Mesenchymal stem cell (in vitro differentiated cells and primary cell): ENCODE measurements at regions not wholly inside any gene's neighbourhood (a gene's known extent, or its start where the extent isn't known, plus 50 kb on each side); places are given as distances from the start of the nearest gene placed in this dataset.

ENCODE experiments used
- DNase-seq: peaks from one replicate; pipeline ENCODE4 v3.0.0-alpha.2; 2013
- H2AFZ ChIP-seq: one replicate; pipeline ENCODE4 v1.6.1; 2013; ENCODE audit warnings: low read depth, mild to moderate bottlenecking, control low read depth, inconsistent platforms, low read length, moderate library complexity
- H2AK5ac ChIP-seq: 2 replicates; pipeline ENCODE4 v1.6.1; 2013; ENCODE audit warnings: low read length, moderate library complexity, mild to moderate bottlenecking, inconsistent platforms; ENCODE audit not compliant: severe bottlenecking
- H2BK120ac ChIP-seq: one replicate; pipeline ENCODE4 v1.6.1; 2013; ENCODE audit warnings: low read depth, mild to moderate bottlenecking, inconsistent platforms, low read length, moderate library complexity
- H2BK12ac ChIP-seq, 2 experiments: one replicate each; pipeline ENCODE4 v1.6.1; 2013; ENCODE audit warnings: inconsistent platforms in 2 of 2, low read length in 2 of 2, mild to moderate bottlenecking in 2 of 2, moderate library complexity in 2 of 2, control low read depth in 1 of 2
- H2BK15ac ChIP-seq: one replicate; pipeline ENCODE4 v1.6.1; 2013; ENCODE audit warnings: mild to moderate bottlenecking, low read depth, inconsistent platforms; ENCODE audit not compliant: poor library complexity, severe bottlenecking
- H2BK5ac ChIP-seq: 2 replicates; pipeline ENCODE4 v1.6.1; 2013; ENCODE audit warnings: low read depth, mild to moderate bottlenecking, low read length, control low read depth, inconsistent platforms; ENCODE audit not compliant: poor library complexity, severe bottlenecking
- H3K14ac ChIP-seq, 2 experiments: one replicate each; pipeline ENCODE4 v1.6.1; 2013; ENCODE audit warnings: inconsistent platforms in 2 of 2, low read length in 2 of 2, control low read depth in 1 of 2, mild to moderate bottlenecking in 1 of 2, moderate library complexity in 1 of 2
- H3K18ac ChIP-seq, 2 experiments: one replicate each; pipeline ENCODE4 v1.6.1; 2013; ENCODE audit warnings: inconsistent platforms in 2 of 2, low read length in 2 of 2, control low read depth in 1 of 2, low read depth in 1 of 2, mild to moderate bottlenecking in 1 of 2
- H3K23ac ChIP-seq, 2 experiments: one replicate each; pipeline ENCODE4 v1.6.1; 2013; ENCODE audit warnings: inconsistent platforms in 2 of 2, low read length in 2 of 2, mild to moderate bottlenecking in 2 of 2, moderate library complexity in 2 of 2, control low read depth in 1 of 2
- H3K27ac ChIP-seq: 2 replicates; pipeline ENCODE4 v1.5.1; 2013; ENCODE audit warnings: mild to moderate bottlenecking, moderate library complexity, low read length, control low read depth, inconsistent platforms; ENCODE audit not compliant: poor library complexity, severe bottlenecking
- H3K27me3 ChIP-seq, 2 experiments: 2 replicates each; pipeline versions ENCODE4 v1.6.1 to v1.7.0; 2013; ENCODE audit warnings: low read length in 2 of 2, mild to moderate bottlenecking in 2 of 2, moderate library complexity in 2 of 2, control low read depth in 1 of 2, inconsistent platforms in 1 of 2; ENCODE audit not compliant: control insufficient read depth in 1 of 2, insufficient read depth in 1 of 2
- H3K36me3 ChIP-seq, 2 experiments: 2 replicates each; pipeline versions ENCODE4 v1.6.1 to v1.7.0; 2013; ENCODE audit warnings: low read length in 2 of 2, control low read depth in 1 of 2, inconsistent platforms in 1 of 2, low read depth in 1 of 2, mild to moderate bottlenecking in 1 of 2; ENCODE audit not compliant: insufficient read depth in 2 of 2, control insufficient read depth in 1 of 2
- H3K4ac ChIP-seq, 2 experiments: one replicate each; pipeline ENCODE4 v1.6.1; 2013; ENCODE audit warnings: inconsistent platforms in 2 of 2, low read length in 2 of 2, mild to moderate bottlenecking in 2 of 2, moderate library complexity in 2 of 2, control low read depth in 1 of 2, low read depth in 1 of 2
- H3K4me1 ChIP-seq: 2 replicates; pipeline ENCODE4 v1.6.1; 2013; ENCODE audit warnings: low read depth, low read length, control low read depth; ENCODE audit not compliant: control insufficient read depth, insufficient read depth
- H3K4me2 ChIP-seq: 2 replicates; pipeline ENCODE4 v1.6.1; 2013; ENCODE audit warnings: low read length, mild to moderate bottlenecking, inconsistent platforms; ENCODE audit not compliant: poor library complexity, severe bottlenecking
- H3K4me3 ChIP-seq, 2 experiments: 2 replicates each; pipeline versions ENCODE4 v1.5.1 to v1.7.0; 2013; ENCODE audit warnings: low read length in 2 of 2, mild to moderate bottlenecking in 2 of 2, control low read depth in 1 of 2, low read depth in 1 of 2; ENCODE audit not compliant: insufficient read depth in 1 of 2
- H3K79me1 ChIP-seq: replicated peaks from 2 replicates; pipeline ENCODE4 v1.6.1; 2013; ENCODE audit warnings: mild to moderate bottlenecking, control low read depth, low read length, inconsistent platforms; ENCODE audit not compliant: poor library complexity, severe bottlenecking
- H3K9ac ChIP-seq: 2 replicates; pipeline ENCODE4 v1.7.0; 2013; ENCODE audit warnings: mild to moderate bottlenecking, low read length, moderate library complexity
- H3K9me3 ChIP-seq: 2 replicates; pipeline ENCODE4 v1.7.0; 2013; ENCODE audit warnings: mild to moderate bottlenecking, low read length; ENCODE audit not compliant: control insufficient read depth
- H4K8ac ChIP-seq: one replicate; pipeline ENCODE4 v1.6.1; 2013; ENCODE audit warnings: inconsistent platforms, mild to moderate bottlenecking, low read length, moderate library complexity
- H4K91ac ChIP-seq: one replicate; pipeline ENCODE4 v1.6.1; 2013; ENCODE audit warnings: mild to moderate bottlenecking, low read length, inconsistent platforms
- WGBS: methylation state at CpG from one replicate; pipeline ENCODE4 v1.1.7; 2013; ENCODE audit warnings: mixed read lengths; 5-methylcytosine and 5-hydroxymethylcytosine counted together

- Histone ChIP-seq H3K14ac (no peak overlapping the region), H3K9ac (no peak overlapping the region), H3K27me3 (no peaks in the 10 kb centered on the region), H2BK5ac (no peak overlapping the region), H3K79me1 (no peaks in the 10 kb centered on the region), H3K23ac (no peak overlapping the region), H3K27ac (no peak overlapping the region), H2BK15ac (no peak overlapping the region), H3K4me1 (no peaks in the 10 kb centered on the region), H2AFZ (no peak overlapping the region), H2BK12ac (no peak overlapping the region), H4K8ac (no peak overlapping the region), H3K18ac (no peak overlapping the region), H3K4ac (no peak overlapping the region), H2BK120ac (no peak overlapping the region), H3K4me3 (no peak overlapping the region), H2AK5ac (no peak overlapping the region), H3K36me3 (no peaks in the 10 kb centered on the region), H4K91ac (no peak overlapping the region), H3K9me3 (no peaks in the 10 kb centered on the region), H3K4me2 (no peak overlapping the region)
- DNase-seq = no peak
- 33% methylated on average over 1 of the region's 1 CpG for WGBS
These were observed 2602.5 kb downstream of the PCDH9 start for GRCh38 chr13:64627654-64628053.

GRCh38 chr13:64626105-64626504, 2604.0 kb downstream of the PCDH9 start:
- Histone ChIP-seq H3K27me3 (no peaks in the 10 kb centered on the region), H3K23ac (no peak overlapping the region), H4K91ac (no peak overlapping the region), H2BK5ac (no peak overlapping the region), H3K9ac (no peak overlapping the region), H2AK5ac (no peak overlapping the region), H2BK15ac (no peak overlapping the region), H3K4me3 (no peak overlapping the region), H2BK120ac (no peak overlapping the region), H2BK12ac (no peak overlapping the region), H3K4me2 (no peak overlapping the region), H3K9me3 (no peaks in the 10 kb centered on the region), H3K4me1 (no peaks in the 10 kb centered on the region), H3K18ac (no peak overlapping the region), H3K36me3 (no peaks in the 10 kb centered on the region), H3K14ac (no peak overlapping the region), H3K4ac (no peak overlapping the region), H2AFZ (no peak overlapping the region), H3K27ac (no peak overlapping the region), H4K8ac (no peak overlapping the region), H3K79me1 (no peaks in the 10 kb centered on the region)
- WGBS = over 99% methylated on average over 5 of the region's 5 CpGs
- DNase-seq = no peak

GRCh38 chr13:64617231-64617630, 2612.9 kb downstream of the PCDH9 start:
- Histone ChIP-seq H3K18ac (no peak overlapping the region), H2BK5ac (no peak overlapping the region), H4K91ac (no peak overlapping the region), H3K79me1 (no peaks in the 10 kb centered on the region), H3K27ac (no peak overlapping the region), H3K9ac (no peak overlapping the region), H2BK120ac (no peak overlapping the region), H2AFZ (no peak overlapping the region), H2BK15ac (no peak overlapping the region), H3K27me3 (no peaks in the 10 kb centered on the region), H3K36me3 (no peaks in the 10 kb centered on the region), H2BK12ac (no peak overlapping the region), H3K14ac (no peak overlapping the region), H2AK5ac (no peak overlapping the region), H3K4ac (no peak overlapping the region), H3K23ac (no peak overlapping the region), H3K4me2 (no peak overlapping the region), H3K4me1 (no peaks in the 10 kb centered on the region), H3K4me3 (no peak overlapping the region), H4K8ac (no peak overlapping the region), H3K9me3 (no peaks in the 10 kb centered on the region)
- DNase-seq = no peak
- WGBS = 98% methylated on average over 3 of the region's 4 CpGs

GRCh38 chr13:64591971-64592370, 2638.2 kb downstream of the PCDH9 start:
- Histone ChIP-seq H2BK15ac (no peak overlapping the region), H2AFZ (no peak overlapping the region), H3K14ac (no peak overlapping the region), H2AK5ac (no peak overlapping the region), H3K4ac (no peak overlapping the region), H2BK120ac (no peak overlapping the region), H3K79me1 (no peaks in the 10 kb centered on the region), H3K36me3 (no peaks in the 10 kb centered on the region), H3K18ac (no peak overlapping the region), H3K23ac (no peak overlapping the region), H4K91ac (no peak overlapping the region), H3K4me3 (no peak overlapping the region), H3K9ac (no peak overlapping the region), H4K8ac (no peak overlapping the region), H2BK12ac (no peak overlapping the region), H3K4me2 (no peak overlapping the region), H3K4me1 (no peaks in the 10 kb centered on the region), H3K27me3 (no peaks in the 10 kb centered on the region), H3K27ac (no peak overlapping the region), H2BK5ac (no peak overlapping the region), H3K9me3 (no peaks in the 10 kb centered on the region)
- DNase-seq = peak; percentile 32
